GM21576 (cell line): ENCODE measurements at regions not wholly inside any gene's neighbourhood (a gene's known extent, or its start where the extent isn't known, plus 50 kb on each side); places are given as distances from the start of the nearest gene placed in this dataset.
"Not testable (repeated sequence)": the region's sequence is repeated elsewhere in the genome, so short reads cannot be mapped to it uniquely, and the experiment has no call there.

Source experiments
- ATAC-seq: cut with Tn5 transposase; IDR thresholded peaks from one replicate; pipeline ENCODE4 v1.9.1; 2021; ENCODE audit warnings: mild to moderate bottlenecking, moderate library complexity; ENCODE audit not compliant: unreplicated experiment

DNA sequence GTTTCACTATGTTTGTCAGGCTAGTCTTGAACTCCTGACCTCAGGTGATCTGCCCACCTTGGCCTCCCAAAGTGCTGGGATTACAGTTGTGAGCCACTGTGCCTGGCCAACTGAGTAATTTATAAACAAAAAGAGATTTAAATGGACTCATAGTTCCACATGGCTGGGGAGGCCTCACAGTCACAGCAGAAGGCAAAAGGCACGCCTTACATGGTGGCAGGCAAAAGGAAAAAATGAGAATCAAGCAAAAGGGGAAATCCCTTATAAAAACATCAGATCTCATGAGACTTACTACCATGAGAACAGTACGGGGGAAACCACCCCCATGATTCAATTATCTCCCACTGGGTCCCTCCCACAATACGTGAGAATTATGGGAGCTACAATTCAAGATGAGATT is 73.2 kb upstream of the TIAM1 start:
- ATAC-seq: not testable (repeated sequence)

- no peak for ATAC-seq
These were observed 72.4 kb upstream of the TIAM1 start for GRCh38 chr21:31416465-31416864.

DNA sequence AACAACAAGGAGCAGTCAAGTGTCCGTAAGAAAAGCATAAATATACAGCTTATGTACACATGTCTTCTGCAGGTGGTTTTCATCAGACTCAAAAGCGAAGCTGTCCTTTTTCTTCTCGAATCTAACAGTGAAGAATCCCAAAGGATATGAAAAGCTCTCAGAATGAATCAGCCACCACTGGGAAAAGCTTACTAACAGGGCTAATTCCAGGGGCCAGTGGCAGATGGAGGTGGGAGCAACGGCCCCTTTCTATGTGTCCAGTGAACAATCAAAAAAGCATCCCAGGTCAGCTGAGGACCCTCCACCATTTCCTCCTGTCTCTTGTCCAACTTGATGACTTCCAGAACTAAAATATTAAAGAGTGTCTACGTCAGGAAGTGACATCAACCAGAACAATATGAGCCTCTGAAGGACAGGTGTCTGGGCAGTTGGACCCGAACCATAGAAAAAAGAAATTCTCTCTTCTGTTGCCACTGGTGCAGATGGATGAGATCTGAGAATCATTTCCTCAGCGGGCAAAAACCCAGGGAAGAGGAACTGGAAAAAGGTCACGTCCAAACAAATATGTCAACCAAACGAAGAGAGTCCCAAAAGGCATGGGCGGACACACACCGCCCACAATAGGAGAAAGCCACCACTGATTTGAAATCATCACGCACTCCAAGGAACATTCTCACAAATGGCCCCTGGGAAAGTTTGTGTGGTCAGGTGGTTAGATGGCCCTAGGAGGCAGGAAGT is 70.4 kb upstream of the TIAM1 start:
- ATAC-seq: no peak

- no peak for ATAC-seq
These were observed 69.6 kb upstream of the TIAM1 start for GRCh38 chr21:31413698-31414097.

DNA sequence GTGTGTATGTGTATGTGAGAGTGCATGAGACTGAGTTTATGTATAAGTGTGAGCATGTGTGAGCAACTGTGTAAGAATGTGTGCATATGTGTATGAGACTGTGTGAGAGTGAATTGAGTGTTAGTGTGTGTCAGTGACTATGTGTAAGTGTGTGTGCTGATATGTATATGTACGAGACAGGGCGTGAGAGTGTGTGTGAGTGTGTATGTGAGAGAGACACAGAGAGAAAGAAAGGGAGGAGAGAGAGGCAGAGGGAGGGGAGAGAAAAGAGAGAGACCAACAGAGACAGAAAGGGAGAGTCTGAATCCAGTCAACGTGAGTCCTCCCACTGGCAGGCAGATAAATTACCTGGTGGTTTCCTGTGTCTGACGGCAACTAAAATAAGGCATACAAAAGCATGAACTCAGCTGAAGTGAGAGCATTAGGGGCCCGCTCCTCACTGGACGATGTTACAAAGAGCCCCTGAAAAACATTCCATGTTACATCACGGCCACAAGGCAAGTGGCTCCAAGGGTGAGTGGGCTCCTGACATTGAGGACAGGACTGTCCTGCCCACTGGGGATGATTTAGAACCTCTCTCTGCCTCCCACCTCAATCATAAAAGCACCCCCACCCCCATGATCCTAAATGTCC is 66.6 kb upstream of the TIAM1 start:
- ATAC-seq: no peak

DNA sequence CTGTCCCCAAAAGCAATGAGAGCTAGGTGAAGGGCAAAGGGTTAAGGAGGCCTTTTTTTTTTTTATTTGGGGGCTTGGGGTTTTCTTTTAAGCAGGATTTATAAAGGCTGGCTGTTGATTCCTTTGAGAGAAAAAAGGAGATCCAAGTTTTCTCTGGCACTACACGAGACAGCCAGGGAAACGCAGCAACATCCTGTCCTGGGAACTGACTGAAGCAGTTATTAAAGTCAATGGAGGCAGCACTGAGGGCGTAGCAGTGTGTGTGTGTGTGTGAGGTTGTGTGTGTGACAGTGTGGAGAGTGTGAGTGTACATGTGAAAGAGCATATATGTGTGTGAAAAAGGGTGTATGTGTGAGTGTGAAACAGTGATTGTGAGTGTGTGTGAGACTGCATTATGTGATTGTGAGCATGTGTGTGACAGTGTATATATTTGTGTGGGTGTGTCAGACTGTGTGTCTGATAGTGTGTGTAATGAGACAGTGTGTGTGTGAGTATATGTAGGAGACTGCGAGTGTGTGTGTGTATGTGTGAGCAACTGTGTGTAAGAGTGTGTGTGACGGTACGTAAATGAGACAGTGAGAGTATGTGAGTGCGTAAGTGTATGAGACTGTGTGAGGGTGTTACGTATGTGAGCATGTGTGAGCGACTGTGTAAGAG is 65.9 kb upstream of the TIAM1 start:
- ATAC-seq: no peak

DNA sequence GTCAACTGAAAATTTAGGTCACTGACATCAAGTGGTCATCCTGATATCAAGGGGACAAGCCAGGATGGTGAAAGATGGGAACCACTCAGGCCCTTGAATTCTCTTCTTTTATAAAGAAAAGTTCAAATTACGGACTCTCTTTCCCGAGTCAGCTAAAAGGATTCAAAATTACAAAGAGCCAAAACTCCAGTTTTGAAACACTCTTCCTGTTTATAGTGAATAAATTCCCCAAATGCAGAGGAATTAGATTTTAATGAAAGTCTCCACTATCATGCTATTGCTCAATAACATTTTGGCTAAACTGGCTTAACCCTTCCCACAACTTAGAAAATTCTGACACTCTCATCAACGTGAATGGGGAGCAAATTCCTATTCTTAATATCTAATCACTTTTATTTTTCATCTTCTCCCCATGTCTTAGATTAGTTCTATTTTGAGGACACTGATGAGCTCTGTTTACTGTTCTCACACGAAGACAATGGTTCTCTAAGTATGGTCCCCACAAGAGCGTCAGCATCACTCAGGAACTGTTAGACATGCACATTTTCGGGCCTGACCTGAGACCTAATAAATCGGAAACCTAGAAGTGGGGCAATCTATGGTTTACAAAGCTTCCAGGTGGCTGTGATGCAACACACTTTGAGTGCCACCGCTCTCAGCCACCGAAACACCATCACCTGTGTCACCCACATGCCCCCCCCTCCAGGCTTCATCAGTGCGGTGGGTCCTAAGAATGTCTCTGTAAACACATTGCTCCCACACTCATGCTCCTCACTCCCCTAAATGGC is 64.4 kb upstream of the TIAM1 start:
- ATAC-seq: no peak

DNA sequence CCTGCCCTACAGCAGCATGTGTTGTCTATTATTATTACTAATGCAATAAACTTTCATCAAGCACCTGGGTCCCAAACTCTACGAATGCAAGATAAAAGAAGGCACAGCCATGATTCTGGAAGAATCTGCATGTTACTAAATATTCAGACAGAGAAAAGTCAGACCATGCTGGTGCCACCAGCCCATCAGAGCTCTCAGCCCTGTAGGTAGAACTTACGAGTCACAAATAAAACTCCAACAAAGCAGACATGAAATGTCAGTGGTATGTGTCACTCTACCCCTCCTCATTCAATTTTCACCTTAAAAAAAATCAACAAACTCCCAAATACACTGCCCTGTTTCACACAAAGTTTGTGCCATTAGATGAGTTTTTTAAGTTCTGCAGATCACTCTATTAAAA is 62.4 kb upstream of the TIAM1 start:
- ATAC-seq: no peak

DNA sequence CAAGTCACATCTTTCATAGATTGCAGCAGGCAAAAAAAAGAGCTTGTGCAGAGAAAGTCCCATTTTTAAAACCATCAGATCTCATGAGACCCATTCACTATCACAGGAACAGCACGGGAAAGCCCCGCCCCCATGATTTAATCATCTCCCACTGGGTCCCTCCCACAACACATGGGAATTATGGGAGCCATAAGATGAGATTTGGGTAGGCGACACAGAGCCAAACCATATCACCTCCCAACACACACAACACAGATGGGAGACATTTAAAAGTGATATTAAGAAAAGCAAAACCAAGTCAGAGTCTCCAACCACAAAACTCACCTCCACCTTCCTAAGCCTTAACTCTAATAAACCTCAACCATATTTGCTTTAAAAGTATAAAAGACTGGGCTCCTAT is 61.5 kb upstream of the TIAM1 start:
- ATAC-seq: no peak

- no peak for ATAC-seq
These were observed 59.7 kb upstream of the TIAM1 start for GRCh38 chr21:31403596-31404333.

DNA sequence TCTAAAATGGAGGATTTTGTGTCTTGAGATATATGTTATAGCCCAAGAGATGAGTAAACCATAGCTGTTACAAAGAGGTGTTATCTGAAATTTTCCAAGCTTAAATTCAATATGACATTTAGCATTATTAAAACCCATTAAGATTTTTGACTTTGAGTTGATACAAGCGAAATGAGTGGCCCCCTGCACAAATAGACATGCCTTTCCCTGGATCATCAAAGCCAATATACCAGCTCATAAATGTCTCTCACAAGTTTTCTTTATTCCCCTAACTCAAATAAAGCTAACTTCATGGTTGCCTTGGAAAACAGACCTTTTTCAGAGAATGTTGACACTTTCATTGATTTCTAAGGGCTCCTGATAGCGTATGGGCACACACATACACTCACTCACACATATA is 55.5 kb upstream of the TIAM1 start:
- ATAC-seq: no peak

DNA sequence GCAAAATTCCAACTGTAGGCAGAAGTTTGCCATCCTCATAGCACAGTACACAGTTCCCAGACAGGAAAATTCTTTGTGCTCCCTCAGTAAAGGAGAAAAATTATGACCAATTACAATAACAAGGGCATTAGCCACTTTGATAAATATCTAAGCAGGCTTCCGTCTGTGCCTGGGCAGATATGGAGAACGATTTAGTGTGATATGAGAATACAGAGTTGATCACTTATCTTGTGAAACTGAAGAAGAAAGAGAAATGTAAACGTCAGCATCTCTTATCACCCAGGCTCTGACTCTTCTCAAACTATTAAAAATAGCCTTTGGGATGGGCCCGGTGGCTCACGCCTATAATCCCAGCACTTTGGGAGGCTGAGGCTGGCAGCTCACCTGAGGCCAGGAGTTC is 54.5 kb upstream of the TIAM1 start:
- ATAC-seq: no peak

DNA sequence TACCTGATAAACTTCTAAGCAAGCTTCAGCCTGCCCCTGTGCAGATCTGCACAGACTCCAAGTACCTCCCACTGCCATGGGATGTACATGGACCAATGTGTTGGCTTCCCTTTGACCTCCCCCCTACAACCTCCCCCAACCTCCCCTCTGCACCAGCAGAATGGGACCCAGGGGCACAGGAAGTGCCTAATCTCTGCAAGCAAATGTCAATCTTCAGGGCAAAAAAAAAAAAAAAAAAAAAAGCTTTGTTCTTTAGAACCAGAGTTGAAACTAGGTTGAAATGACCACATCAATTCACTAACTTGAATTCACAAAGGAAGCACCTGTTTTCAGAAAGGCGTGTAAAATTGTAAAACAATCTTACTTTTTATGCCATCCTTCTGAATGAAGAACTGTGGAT is 53.9 kb upstream of the TIAM1 start:
- no peak for ATAC-seq

- no peak for ATAC-seq
These were observed 53.5 kb upstream of the TIAM1 start for GRCh38 chr21:31397515-31397926.

DNA sequence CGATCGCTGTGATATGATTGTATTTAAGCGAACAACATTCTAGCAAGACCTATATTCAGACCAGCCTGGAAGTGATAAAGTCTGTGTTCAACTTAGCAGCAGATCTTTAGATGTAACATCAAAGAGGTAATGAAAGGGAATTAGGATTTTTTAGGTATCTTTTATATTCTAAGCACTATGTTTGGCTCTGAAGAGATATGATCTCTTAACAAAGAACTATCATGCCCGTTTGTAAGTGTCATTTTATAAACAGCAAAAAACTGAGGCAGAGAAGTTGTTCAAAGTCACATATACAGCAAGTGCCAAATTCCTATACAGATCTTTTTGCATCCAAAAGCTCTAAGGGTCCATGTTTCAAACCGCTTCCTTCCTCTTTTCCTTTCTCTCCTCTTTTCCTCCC is 53.0 kb upstream of the TIAM1 start:
- ATAC-seq: no peak

DNA sequence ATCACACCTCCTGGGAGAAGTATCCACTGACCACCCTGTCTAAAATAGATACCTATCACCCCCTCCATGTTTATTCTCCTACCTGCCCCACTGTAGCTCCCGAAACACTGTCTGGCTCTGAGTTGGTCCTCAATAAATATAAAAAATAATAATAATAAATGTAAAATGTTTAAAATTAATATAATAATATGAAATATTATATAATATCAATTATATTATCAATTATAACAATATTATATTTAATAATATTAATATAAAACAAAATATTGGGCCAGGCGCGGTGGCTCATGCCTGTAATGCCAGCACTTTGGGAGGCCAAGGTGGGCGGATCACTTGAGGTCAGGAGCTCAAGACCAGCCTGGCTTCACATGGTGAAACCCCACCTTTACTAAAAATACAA is 52.3 kb upstream of the TIAM1 start:
- no peak for ATAC-seq

DNA sequence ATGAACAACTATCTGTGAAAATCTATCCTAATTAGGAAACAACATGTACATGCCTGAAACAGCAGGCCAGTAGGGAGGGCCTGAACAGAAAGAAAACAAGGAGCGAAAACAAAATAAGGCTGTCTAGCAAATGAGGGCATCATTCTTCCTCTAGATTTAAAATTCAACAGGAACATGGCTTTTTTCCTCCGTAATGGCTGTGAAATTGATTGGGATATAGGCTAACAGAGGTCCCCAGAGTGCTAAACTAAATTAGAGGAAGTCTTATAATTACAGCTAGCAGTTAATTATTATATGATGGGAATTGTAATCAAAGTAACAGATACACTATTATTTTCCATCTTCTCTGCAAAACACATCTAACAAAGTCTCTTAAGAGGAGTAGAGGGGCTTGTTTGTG is 51.7 kb upstream of the TIAM1 start:
- ATAC-seq: no peak

GRCh38 chr21:31395268-31395667 is 51.2 kb upstream of the TIAM1 start:
- ATAC-seq: no peak

DNA sequence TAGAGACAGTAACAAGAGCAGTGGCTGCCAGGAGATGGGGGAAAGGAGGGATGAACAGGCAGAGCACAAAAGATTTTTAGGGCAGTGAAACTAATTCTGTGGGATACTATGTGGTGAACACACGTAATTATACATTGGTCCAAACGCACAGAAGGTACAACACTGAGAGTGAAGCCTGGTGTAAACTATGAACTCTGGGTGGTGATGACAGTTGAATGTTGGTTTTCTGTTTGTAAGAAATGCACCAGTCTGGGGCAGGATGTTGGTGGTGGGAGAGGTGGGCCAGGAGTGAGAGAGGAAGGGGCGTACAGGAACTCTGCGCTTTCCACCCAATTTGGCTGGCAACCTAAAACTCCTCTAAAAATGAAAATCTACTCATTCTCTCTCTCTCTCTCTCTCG is 50.2 kb upstream of the TIAM1 start:
- ATAC-seq: no peak
